VCaP (cell line): ENCODE measurements at regions not wholly inside any gene's neighbourhood (a gene's known extent, or its start where the extent isn't known, plus 50 kb on each side); places are given as distances from the start of the nearest gene placed in this dataset.

ENCODE experiments used
- H3K27ac ChIP-seq: fragments of 450-650 bp; 2 replicates; pipeline ENCODE4 v1.5.1; 2017
- TF ChIP-seq, protein P1 (sequence below): fragments of 450-650 bp; conservative IDR thresholded peaks from 2 replicates; pipeline ENCODE4 v1.5.1; 2017; ENCODE audit warnings: mild to moderate bottlenecking, moderate library complexity

- H3K27ac ChIP-seq, result no peak overlapping the region
- TF ChIP-seq, protein P1, sequence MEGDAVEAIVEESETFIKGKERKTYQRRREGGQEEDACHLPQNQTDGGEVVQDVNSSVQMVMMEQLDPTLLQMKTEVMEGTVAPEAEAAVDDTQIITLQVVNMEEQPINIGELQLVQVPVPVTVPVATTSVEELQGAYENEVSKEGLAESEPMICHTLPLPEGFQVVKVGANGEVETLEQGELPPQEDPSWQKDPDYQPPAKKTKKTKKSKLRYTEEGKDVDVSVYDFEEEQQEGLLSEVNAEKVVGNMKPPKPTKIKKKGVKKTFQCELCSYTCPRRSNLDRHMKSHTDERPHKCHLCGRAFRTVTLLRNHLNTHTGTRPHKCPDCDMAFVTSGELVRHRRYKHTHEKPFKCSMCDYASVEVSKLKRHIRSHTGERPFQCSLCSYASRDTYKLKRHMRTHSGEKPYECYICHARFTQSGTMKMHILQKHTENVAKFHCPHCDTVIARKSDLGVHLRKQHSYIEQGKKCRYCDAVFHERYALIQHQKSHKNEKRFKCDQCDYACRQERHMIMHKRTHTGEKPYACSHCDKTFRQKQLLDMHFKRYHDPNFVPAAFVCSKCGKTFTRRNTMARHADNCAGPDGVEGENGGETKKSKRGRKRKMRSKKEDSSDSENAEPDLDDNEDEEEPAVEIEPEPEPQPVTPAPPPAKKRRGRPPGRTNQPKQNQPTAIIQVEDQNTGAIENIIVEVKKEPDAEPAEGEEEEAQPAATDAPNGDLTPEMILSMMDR, result no peak
Measured at GRCh38 chr11:42315267-42315666, 855.8 kb upstream of the LRRC4C start.

- no peak overlapping the region for H3K27ac ChIP-seq
- TF ChIP-seq, protein P1, result no peak
Measured at GRCh38 chr11:42315846-42316245, 856.4 kb upstream of the LRRC4C start.

DNA sequence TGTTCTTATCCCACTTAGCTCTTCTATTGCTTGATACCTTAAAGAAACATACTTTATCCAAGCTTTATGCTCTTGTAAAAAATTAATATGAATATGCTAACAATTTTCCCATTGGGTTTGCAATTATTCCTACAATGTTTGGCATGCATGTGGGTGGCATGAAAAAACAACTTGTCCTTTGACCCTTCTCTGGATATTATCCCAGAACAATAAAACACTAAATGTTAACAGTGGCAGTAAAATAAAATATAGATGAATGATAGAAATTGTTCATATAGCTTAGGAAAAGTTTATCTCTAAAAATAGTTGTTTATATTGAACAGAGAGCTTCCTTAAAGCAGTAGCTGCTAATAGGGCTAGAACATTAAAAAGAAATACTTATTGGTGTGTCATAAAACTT, 860.5 kb upstream of the LRRC4C start:
- TF ChIP-seq, protein P1, result no peak
- no peak overlapping the region; the same call in 1 of the 2 replicates for H3K27ac ChIP-seq

- TF ChIP-seq, protein P1, result no peak
- no peak overlapping the region for H3K27ac ChIP-seq
Measured at GRCh38 chr11:42329929-42330565, 870.6 kb upstream of the LRRC4C start.

- no peak overlapping the region for H3K27ac ChIP-seq
- TF ChIP-seq, protein P1, result no peak
Measured at GRCh38 chr11:42337786-42338455, 878.5 kb upstream of the LRRC4C start.

GRCh38 chr11:42344204-42344792, 884.8 kb upstream of the LRRC4C start:
- TF ChIP-seq, protein P1, result no peak
- H3K27ac ChIP-seq, result no peak overlapping the region

DNA sequence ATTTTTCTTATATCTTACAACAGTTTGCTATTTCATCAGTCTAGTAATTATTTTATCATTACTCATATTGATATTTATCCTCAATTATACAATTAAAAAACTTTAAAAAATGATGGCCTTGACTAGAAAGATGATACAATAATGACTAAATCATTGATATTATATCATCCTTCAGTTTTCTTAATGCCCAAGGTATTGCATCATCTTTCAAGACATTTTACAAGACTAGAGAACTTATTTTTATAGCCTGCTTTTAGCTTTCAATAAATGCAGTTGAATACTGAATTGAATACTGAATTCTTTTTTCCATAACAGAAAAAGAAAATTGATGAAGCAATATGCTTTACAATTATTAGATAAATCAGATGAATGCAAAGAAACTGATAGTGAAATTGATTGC, 886.5 kb upstream of the LRRC4C start:
- TF ChIP-seq, protein P1, result no peak
- no peak overlapping the region for H3K27ac ChIP-seq
